ENCODE measurements at regions not wholly inside any gene's neighbourhood (a gene's known extent, or its start where the extent isn't known, plus 50 kb on each side); places are given as distances from the start of the nearest gene placed in this dataset.

DNA sequence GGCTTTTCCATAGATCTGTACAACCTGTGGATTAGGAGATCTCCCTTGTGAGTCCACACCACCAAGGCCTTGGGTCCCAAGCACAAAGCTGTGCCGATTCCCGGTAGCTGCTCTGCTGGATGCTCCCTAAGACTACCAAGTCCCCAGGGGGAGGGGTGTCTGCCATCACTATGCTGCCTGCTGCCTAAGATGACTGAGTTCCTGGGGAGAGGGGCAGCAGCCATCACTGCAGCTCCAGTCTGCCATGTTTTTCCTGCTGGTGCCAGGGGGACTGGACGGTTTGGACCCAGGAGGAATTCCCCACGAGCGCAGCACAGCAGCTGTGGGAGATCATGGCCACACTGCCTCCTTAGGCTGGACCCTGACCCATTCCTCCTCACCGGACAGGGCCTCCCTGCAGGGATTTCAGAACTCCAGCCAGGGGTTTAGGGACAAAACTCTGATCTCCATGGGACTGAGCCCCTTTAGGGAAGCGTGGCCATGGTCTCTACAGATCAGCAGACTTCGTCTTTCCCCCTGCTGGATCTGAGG lies 1049.8 kb downstream of the SORCS1 start:
- no peaks in the 10 kb centered on the region; the same call in 1 of the 2 replicates for H3K9me3 ChIP-seq
- no peak for DNase-seq

DNA sequence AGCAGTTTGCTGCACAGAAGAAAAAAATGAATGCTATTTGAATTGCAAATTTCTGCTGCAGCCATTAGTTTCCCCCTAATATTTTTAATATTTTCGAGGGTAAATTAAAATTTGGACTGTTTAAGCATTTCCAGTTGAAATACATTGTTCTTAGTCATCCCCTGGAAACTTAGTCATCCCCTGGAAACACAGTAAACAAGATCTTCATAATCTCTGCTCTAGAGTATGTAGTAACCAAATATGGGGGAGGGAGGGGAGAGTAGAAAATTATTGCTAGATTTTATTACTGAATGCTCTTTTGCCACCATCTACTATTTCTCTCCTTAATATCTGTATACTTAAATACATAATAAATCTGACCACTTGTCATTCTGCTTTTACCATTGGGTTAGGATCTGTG lies 1053.3 kb downstream of the SORCS1 start:
- Histone ChIP-seq H3K36me3 (no peaks in the 10 kb centered on the region), H3K4me3 (ENCODE audit: low read depth, low read length) (no peak overlapping the region), H3K4me1 (no peaks in the 10 kb centered on the region), H3K27me3 (no peaks in the 10 kb centered on the region), H3K9me3 (no peaks in the 10 kb centered on the region)
- DNase-seq: no peak
- TF ChIP-seq, protein P1, sequence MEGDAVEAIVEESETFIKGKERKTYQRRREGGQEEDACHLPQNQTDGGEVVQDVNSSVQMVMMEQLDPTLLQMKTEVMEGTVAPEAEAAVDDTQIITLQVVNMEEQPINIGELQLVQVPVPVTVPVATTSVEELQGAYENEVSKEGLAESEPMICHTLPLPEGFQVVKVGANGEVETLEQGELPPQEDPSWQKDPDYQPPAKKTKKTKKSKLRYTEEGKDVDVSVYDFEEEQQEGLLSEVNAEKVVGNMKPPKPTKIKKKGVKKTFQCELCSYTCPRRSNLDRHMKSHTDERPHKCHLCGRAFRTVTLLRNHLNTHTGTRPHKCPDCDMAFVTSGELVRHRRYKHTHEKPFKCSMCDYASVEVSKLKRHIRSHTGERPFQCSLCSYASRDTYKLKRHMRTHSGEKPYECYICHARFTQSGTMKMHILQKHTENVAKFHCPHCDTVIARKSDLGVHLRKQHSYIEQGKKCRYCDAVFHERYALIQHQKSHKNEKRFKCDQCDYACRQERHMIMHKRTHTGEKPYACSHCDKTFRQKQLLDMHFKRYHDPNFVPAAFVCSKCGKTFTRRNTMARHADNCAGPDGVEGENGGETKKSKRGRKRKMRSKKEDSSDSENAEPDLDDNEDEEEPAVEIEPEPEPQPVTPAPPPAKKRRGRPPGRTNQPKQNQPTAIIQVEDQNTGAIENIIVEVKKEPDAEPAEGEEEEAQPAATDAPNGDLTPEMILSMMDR (IDR thresholded peaks at IDR 0.05; ENCODE audit: low read depth, low read length): no peak

More for the DNA sequence above, 1049.8 kb downstream of the SORCS1 start:
- no peaks in the 10 kb centered on the region for H3K27me3 ChIP-seq
- TF ChIP-seq, protein P1 (IDR thresholded peaks at IDR 0.05; ENCODE audit: low read depth, low read length): no peak
- no peaks in the 10 kb centered on the region for H3K4me1 ChIP-seq
- H3K36me3 ChIP-seq: no peaks in the 10 kb centered on the region
- no peak overlapping the region for H3K4me3 ChIP-seq (ENCODE audit: low read depth, low read length)

DNA sequence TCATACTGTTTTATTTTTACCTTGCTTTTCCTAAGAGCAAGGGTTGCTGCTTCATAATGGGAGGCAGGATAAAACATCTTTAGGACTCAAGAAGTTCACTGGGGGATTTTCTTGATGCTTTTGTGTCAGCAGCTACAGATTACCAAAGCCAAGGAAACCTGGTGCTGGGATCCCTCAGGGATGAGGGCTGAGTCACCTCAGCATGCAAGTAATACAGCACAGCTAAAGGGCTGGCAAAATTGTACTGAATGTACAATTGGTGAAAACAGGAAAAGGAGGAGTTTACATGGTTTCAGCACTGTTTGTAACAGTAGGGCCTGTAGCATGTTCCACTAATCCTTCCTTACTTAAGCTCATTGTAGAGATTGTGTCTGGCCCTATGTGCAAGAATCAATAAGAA lies 1056.8 kb downstream of the SORCS1 start:
- no peaks in the 10 kb centered on the region for H3K36me3 ChIP-seq
- H3K4me3 ChIP-seq (ENCODE audit: low read depth, low read length): no peak overlapping the region
- no peaks in the 10 kb centered on the region for H3K4me1 ChIP-seq
- H3K9me3 ChIP-seq: no peaks in the 10 kb centered on the region
- no peaks in the 10 kb centered on the region for H3K27me3 ChIP-seq
- TF ChIP-seq, protein P1 (IDR thresholded peaks at IDR 0.05; ENCODE audit: low read depth, low read length): no peak
- DNase-seq: no peak

DNA sequence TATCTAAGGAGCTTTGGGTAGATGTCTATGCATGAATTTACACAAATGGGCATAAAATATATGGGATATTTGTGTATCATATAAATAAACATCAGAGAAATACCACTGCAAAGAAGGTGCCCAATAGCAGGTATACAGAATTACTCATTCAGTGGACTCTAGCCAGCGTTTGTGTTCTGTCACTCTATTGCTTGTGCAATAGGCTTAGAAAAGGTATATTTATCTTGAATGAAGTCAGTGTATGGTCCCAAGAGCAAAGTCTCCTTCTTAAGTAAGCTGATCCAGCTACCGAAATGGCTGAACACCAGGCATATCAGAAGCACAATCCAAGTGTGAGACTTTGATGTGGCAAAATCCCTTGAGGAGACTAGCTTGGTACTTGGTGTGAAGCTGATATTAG lies 1058.4 kb downstream of the SORCS1 start:
- DNase-seq: no peak
- Histone ChIP-seq H3K36me3 (no peaks in the 10 kb centered on the region), H3K9me3 (no peaks in the 10 kb centered on the region)

DNA sequence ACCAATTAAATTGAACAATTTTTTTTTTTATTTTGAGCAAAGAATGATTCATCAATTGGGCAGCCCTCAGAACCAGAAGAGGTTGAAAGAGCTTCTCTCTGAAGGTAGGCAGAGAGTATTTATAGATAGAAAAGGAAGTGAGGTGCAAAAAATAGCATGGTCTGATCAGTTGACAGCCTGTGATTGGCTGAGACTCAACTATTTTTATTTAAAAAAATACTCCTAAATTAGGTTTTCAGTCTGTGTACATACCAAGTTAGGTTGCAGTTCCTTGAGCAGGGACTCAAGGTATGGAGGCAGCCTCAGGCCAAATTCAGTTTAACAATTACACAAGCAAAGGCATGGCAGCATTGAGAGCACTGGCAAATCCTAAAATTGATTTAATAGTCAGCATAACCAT lies 1074.7 kb downstream of the SORCS1 start:
- DNase-seq: no peak
- TF ChIP-seq, protein P1 (IDR thresholded peaks at IDR 0.05; ENCODE audit: low read depth, low read length): no peak
- Histone ChIP-seq H3K9me3 (no peaks in the 10 kb centered on the region), H3K4me1 (no peaks in the 10 kb centered on the region), H3K36me3 (no peaks in the 10 kb centered on the region), H3K27me3 (no peaks in the 10 kb centered on the region), H3K4me3 (ENCODE audit: low read depth, low read length) (no peak overlapping the region)

More for the DNA sequence above, 1058.4 kb downstream of the SORCS1 start:
- H3K4me3 ChIP-seq (ENCODE audit: low read depth, low read length): no peak overlapping the region
- H3K27me3 ChIP-seq: no peaks in the 10 kb centered on the region
- TF ChIP-seq, protein P1 (IDR thresholded peaks at IDR 0.05; ENCODE audit: low read depth, low read length): no peak
- no peaks in the 10 kb centered on the region for H3K4me1 ChIP-seq

DNA sequence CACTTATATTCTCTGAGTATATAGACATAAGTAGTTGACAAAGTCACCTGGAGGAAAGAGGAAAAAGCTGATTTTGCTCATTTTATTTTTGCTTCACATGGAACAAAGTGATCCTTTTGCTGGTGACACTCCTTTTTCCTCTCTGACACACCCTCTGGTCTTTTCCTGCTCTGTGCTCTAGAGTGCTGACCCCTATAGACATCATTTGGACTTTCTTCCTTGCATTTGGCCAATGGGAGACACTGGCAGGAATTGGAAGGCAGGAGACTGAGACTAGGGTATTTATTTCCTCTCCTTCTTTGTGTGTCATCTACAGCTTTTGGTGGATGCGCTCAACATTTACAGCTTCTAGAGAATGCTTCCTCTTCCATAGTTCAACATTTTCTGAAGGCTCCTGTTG lies 1078.1 kb downstream of the SORCS1 start:
- H3K4me3 ChIP-seq (ENCODE audit: low read depth, low read length): no peak overlapping the region
- no peaks in the 10 kb centered on the region for H3K36me3 ChIP-seq
- DNase-seq: no peak
- H3K27me3 ChIP-seq: no peaks in the 10 kb centered on the region
- TF ChIP-seq, protein P1 (IDR thresholded peaks at IDR 0.05; ENCODE audit: low read depth, low read length): no peak
- H3K9me3 ChIP-seq: no peaks in the 10 kb centered on the region
- H3K4me1 ChIP-seq: no peaks in the 10 kb centered on the region

All from BE2C (cell line).